H1 (cell line): ENCODE measurements at regions not wholly inside any gene's neighbourhood (a gene's known extent, or its start where the extent isn't known, plus 50 kb on each side); places are given as distances from the start of the nearest gene placed in this dataset.

Source experiments
- CTCF ChIP-seq, 3 experiments: IDR thresholded peaks; 1 replicate in 2 of 3; 2 replicates in 1 of 3; pipeline versions ENCODE4 v1.5.1 to v1.6.1; 2011; ENCODE audit warnings: low read length in 3 of 3, mild to moderate bottlenecking in 3 of 3, inconsistent platforms in 2 of 3, low read depth in 1 of 3, moderate library complexity in 1 of 3; ENCODE audit not compliant: insufficient read depth in 1 of 3; ENCODE audit errors: control extremely low read depth in 1 of 3
- POLR2A ChIP-seq, 2 experiments: IDR thresholded peaks; 1 replicate in 1 of 2; 2 replicates in 1 of 2; pipeline ENCODE4 v1.6.1; 2011; ENCODE audit warnings: low read depth in 2 of 2, low read length in 2 of 2, mild to moderate bottlenecking in 2 of 2; ENCODE audit errors: control extremely low read depth in 1 of 2

- TF ChIP-seq CTCF (IDR thresholded peaks at IDR 0.05; ENCODE audit: control extremely low read depth in 1 of 3, insufficient read depth in 1 of 3, low read depth in 1 of 3, low read length in 3 of 3) (no peak), POLR2A (IDR thresholded peaks at IDR 0.05; ENCODE audit: control extremely low read depth in 1 of 2, low read depth in 2 of 2, low read length in 2 of 2) (no peak)
These were observed 172.6 kb upstream of the FOXQ1 start for GRCh38 chr6:1139155-1139890.
